SK-N-SH (cell line): ENCODE measurements at regions not wholly inside any gene's neighbourhood (a gene's known extent, or its start where the extent isn't known, plus 50 kb on each side); places are given as distances from the start of the nearest gene placed in this dataset.

Experiments
- CTCF ChIA-PET: fragments of 300-600, 350-600 bp; formaldehyde crosslinking; extraction: SDS; loops from one replicate; lab custom pipeline; 2021; lab: Yijun Ruan, JAX
- POLR2A ChIA-PET: fragments of 350-600 bp; sonication (Branson Sonifier 250); formaldehyde crosslinking; extraction: SDS; loops from one replicate; lab custom pipeline; 2020; ENCODE audit warnings: antibody characterized with exemption, inconsistent platforms; lab: Yijun Ruan, JAX
- DNase-seq: peaks from one replicate; pipeline ENCODE4 v3.0.0; 2012
- H2AFZ ChIP-seq: fragments of 200-600 bp; sonication (generic); 2 replicates; pipeline ENCODE4 v1.8.1; 2016; ENCODE audit warnings: antibody characterized with exemption, mild to moderate bottlenecking, low read depth
- H3F3A ChIP-seq: fragments of 200-600 bp; sonication (generic); replicated peaks from 2 replicates; pipeline ENCODE3; 2016; ENCODE audit warnings: antibody characterized with exemption, mild to moderate bottlenecking; ENCODE audit not compliant: insufficient read depth
- H3K27ac ChIP-seq, 2 experiments: fragments of 200-500 bp in 1 of 2; fragments of 200-600 bp in 1 of 2; sonication (Bioruptor generic) in 1 of 2; sonication (generic), shearing (Covaris generic) in 1 of 2; 2 replicates each; pipeline versions ENCODE4 v1.5.1 to v1.6.1; 2014 to 2016; ENCODE audit warnings: low read depth in 2 of 2, inconsistent platforms in 1 of 2, low read length in 1 of 2, mild to moderate bottlenecking in 1 of 2, mixed read lengths in 1 of 2
- H3K27me3 ChIP-seq: fragments of 200-600 bp; sonication (generic), shearing (Covaris generic); 2 replicates; pipeline ENCODE4 v1.6.1; 2016; ENCODE audit warnings: mixed run types; ENCODE audit not compliant: insufficient read depth
- H3K36me3 ChIP-seq, 2 experiments: fragments of 200-500 bp in 1 of 2; fragments of 200-600 bp in 1 of 2; sonication (Bioruptor generic) in 1 of 2; sonication (generic) in 1 of 2; replicated peaks in 1 of 2; 2 replicates each; pipeline versions ENCODE3 to v1.5.1; 2014 to 2016; ENCODE audit warnings: low read length in 1 of 2, mild to moderate bottlenecking in 1 of 2; ENCODE audit not compliant: insufficient read depth in 2 of 2, control insufficient read depth in 1 of 2
- H3K4me1 ChIP-seq, 2 experiments: fragments of 200-500 bp in 1 of 2; fragments of 200-600 bp in 1 of 2; sonication (Bioruptor generic) in 1 of 2; sonication (generic), shearing (Covaris generic) in 1 of 2; 2 replicates each; pipeline versions ENCODE4 v1.5.1 to v1.6.1; 2014 to 2016; ENCODE audit warnings: low read depth in 1 of 2, low read length in 1 of 2, mixed run types in 1 of 2; ENCODE audit not compliant: insufficient read depth in 2 of 2, control insufficient read depth in 1 of 2
- H3K4me2 ChIP-seq: fragments of 200-600 bp; sonication (generic), shearing (Covaris generic); 2 replicates; pipeline ENCODE4 v1.6.1; 2017; ENCODE audit warnings: mixed run types
- H3K4me3 ChIP-seq, 2 experiments: fragments of 200-500 bp in 1 of 2; fragments of 200-600 bp in 1 of 2; sonication (Bioruptor generic) in 1 of 2; sonication (generic), shearing (Covaris generic) in 1 of 2; 2 replicates each; pipeline versions ENCODE4 v1.5.1 to v1.8.1; 2014 to 2016; ENCODE audit warnings: low read depth in 2 of 2, inconsistent platforms in 1 of 2, low read length in 1 of 2, mild to moderate bottlenecking in 1 of 2, mixed read lengths in 1 of 2, moderate library complexity in 1 of 2
- H3K79me2 ChIP-seq: fragments of 200-600 bp; sonication (generic); 2 replicates; pipeline ENCODE4 v1.8.1; 2017; ENCODE audit warnings: mild to moderate bottlenecking; ENCODE audit not compliant: insufficient read depth
- H3K9ac ChIP-seq: fragments of 200-600 bp; sonication (generic); 2 replicates; pipeline ENCODE4 v1.6.1; 2017; ENCODE audit warnings: mixed run types
- H3K9me2 ChIP-seq: fragments of 200-600 bp; sonication (generic); 2 replicates; pipeline ENCODE4 v1.6.1; 2017; ENCODE audit warnings: mixed run types
- H3K9me3 ChIP-seq: fragments of 200-600 bp; sonication (generic); 2 replicates; pipeline ENCODE4 v1.6.1; 2017; ENCODE audit warnings: mixed run types, mild to moderate bottlenecking, moderate library complexity
- H4K20me1 ChIP-seq: fragments of 200-600 bp; sonication (generic); 2 replicates; pipeline ENCODE4 v1.6.1; 2017; ENCODE audit warnings: mild to moderate bottlenecking, mixed run types; ENCODE audit not compliant: insufficient read depth
- EP300 ChIP-seq, 2 experiments: IDR thresholded peaks; 2 replicates each; pipeline versions ENCODE4 v1.4.0 to v1.6.1; 2012; ENCODE audit warnings: borderline replicate concordance in 1 of 2, low read depth in 1 of 2, low read length in 1 of 2
- FOSL2 ChIP-seq: IDR thresholded peaks from 2 replicates; pipeline ENCODE4 v1.4.0; 2012; ENCODE audit warnings: low read depth, mild to moderate bottlenecking, moderate library complexity, borderline replicate concordance
- FOXJ3 ChIP-seq: sonication (generic); formaldehyde crosslinking; IDR thresholded peaks from 2 replicates; pipeline ENCODE4 v1.5.1; 2020; ENCODE audit warnings: mild to moderate bottlenecking, missing genetic modification reagents
- JUND ChIP-seq: IDR thresholded peaks from 2 replicates; pipeline ENCODE4 v1.4.0; 2012
- NFIC ChIP-seq: IDR thresholded peaks from 2 replicates; pipeline ENCODE4 v1.4.0; 2012; ENCODE audit warnings: borderline replicate concordance
- NRF1 ChIP-seq: IDR thresholded peaks from 2 replicates; pipeline ENCODE4 v1.6.1; 2012; ENCODE audit warnings: low read depth, mild to moderate bottlenecking, low read length
- PBX3 ChIP-seq: IDR thresholded peaks from 2 replicates; pipeline ENCODE4; 2012
- SMC3 ChIP-seq: IDR thresholded peaks from 2 replicates; pipeline ENCODE4 v1.6.1; 2012; ENCODE audit warnings: low read depth, low read length, improper control_type of control experiment
- TEAD4 ChIP-seq: IDR thresholded peaks from 2 replicates; pipeline ENCODE4 v1.4.0; 2012; ENCODE audit warnings: mild to moderate bottlenecking, borderline replicate concordance; ENCODE audit not compliant: insufficient read depth
- WGBS: methylation state at CpG from one replicate; pipeline ENCODE4 v1.1.6; 2017; ENCODE audit warnings: low lambda C conversion rate; 5-methylcytosine and 5-hydroxymethylcytosine counted together
- TF ChIP-seq, protein P1 (sequence below): fragments of 200-600 bp; sonication (generic); IDR thresholded peaks from 2 replicates; pipeline ENCODE4 v1.6.1; 2017; ENCODE audit warnings: antibody characterized with exemption, mild to moderate bottlenecking, moderate library complexity
- TF ChIP-seq, protein P2 (sequence below): IDR thresholded peaks from 2 replicates; pipeline ENCODE4 v1.6.1; 2012; ENCODE audit warnings: mild to moderate bottlenecking, low read depth, low read length, moderate library complexity

GRCh38 chr7:115299397-115300037, 377.6 kb downstream of the MDFIC start (continued):
- TF ChIP-seq FOSL2 = no peak
- TF ChIP-seq JUND = no peak
- TF ChIP-seq FOXJ3 (CRISPR knock-in tag) = no peak

- Histone ChIP-seq H3K4me2 (no peak overlapping the region), H3K4me3 (no peak overlapping the region), H4K20me1 (no peaks in the 10 kb centered on the region), H2AFZ (no peak overlapping the region), H3K27me3 (no peaks in the 10 kb centered on the region), H3F3A (no peaks in the 10 kb centered on the region), H3K36me3 (no peaks in the 10 kb centered on the region), H3K9me2 (no peaks in the 10 kb centered on the region), H3K9me3 (no peaks in the 10 kb centered on the region), H3K79me2 (no peaks in the 10 kb centered on the region), H3K27ac (no peak overlapping the region; a peak in 1 of 4 replicates), H3K4me1 (no peaks in the 10 kb centered on the region; a peak in 1 of 4 replicates), H3K9ac (no peak overlapping the region)
- CTCF ChIA-PET = interaction anchor here (0.5 to 1.4 kb wide), 2 partner anchors 13 to 1180 kb away, joined by 3 read pairs; no protein-coding TSS in a partner anchor
- no peak for DNase-seq
- POLR2A ChIA-PET = no interaction called here
- TF ChIP-seq NFIC (peak; percentile 48), TEAD4 (no peak), FOSL2 (peak; percentile 24; the same call in 1 of the 2 replicates)
Measured at GRCh38 chr7:115297656-115298055, 375.8 kb downstream of the MDFIC start.

- H3K4me1 ChIP-seq = no peaks in the 10 kb centered on the region
- H3K36me3 ChIP-seq = no peaks in the 10 kb centered on the region
- CTCF ChIA-PET = no interaction called here
Measured at GRCh38 chr7:115293628-115294240, 371.8 kb downstream of the MDFIC start.

More at GRCh38 chr7:115293628-115294240, 371.8 kb downstream of the MDFIC start:
- H4K20me1 ChIP-seq = no peaks in the 10 kb centered on the region
- no peaks in the 10 kb centered on the region for H3K9me2 ChIP-seq
- POLR2A ChIA-PET = no interaction called here
- no peaks in the 10 kb centered on the region for H3K27me3 ChIP-seq
- TF ChIP-seq, protein P1, sequence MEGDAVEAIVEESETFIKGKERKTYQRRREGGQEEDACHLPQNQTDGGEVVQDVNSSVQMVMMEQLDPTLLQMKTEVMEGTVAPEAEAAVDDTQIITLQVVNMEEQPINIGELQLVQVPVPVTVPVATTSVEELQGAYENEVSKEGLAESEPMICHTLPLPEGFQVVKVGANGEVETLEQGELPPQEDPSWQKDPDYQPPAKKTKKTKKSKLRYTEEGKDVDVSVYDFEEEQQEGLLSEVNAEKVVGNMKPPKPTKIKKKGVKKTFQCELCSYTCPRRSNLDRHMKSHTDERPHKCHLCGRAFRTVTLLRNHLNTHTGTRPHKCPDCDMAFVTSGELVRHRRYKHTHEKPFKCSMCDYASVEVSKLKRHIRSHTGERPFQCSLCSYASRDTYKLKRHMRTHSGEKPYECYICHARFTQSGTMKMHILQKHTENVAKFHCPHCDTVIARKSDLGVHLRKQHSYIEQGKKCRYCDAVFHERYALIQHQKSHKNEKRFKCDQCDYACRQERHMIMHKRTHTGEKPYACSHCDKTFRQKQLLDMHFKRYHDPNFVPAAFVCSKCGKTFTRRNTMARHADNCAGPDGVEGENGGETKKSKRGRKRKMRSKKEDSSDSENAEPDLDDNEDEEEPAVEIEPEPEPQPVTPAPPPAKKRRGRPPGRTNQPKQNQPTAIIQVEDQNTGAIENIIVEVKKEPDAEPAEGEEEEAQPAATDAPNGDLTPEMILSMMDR = no peak
- TF ChIP-seq, protein P2, sequence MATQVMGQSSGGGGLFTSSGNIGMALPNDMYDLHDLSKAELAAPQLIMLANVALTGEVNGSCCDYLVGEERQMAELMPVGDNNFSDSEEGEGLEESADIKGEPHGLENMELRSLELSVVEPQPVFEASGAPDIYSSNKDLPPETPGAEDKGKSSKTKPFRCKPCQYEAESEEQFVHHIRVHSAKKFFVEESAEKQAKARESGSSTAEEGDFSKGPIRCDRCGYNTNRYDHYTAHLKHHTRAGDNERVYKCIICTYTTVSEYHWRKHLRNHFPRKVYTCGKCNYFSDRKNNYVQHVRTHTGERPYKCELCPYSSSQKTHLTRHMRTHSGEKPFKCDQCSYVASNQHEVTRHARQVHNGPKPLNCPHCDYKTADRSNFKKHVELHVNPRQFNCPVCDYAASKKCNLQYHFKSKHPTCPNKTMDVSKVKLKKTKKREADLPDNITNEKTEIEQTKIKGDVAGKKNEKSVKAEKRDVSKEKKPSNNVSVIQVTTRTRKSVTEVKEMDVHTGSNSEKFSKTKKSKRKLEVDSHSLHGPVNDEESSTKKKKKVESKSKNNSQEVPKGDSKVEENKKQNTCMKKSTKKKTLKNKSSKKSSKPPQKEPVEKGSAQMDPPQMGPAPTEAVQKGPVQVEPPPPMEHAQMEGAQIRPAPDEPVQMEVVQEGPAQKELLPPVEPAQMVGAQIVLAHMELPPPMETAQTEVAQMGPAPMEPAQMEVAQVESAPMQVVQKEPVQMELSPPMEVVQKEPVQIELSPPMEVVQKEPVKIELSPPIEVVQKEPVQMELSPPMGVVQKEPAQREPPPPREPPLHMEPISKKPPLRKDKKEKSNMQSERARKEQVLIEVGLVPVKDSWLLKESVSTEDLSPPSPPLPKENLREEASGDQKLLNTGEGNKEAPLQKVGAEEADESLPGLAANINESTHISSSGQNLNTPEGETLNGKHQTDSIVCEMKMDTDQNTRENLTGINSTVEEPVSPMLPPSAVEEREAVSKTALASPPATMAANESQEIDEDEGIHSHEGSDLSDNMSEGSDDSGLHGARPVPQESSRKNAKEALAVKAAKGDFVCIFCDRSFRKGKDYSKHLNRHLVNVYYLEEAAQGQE = peak; percentile 62; the same call in 1 of the 2 replicates
- no peak for TF ChIP-seq EP300 (IDR thresholded peaks at IDR 0.05; ENCODE audit: borderline replicate concordance in 1 of 2, low read depth in 1 of 2, low read length in 1 of 2)
- TF ChIP-seq NRF1 = no peak
- no peak for TF ChIP-seq PBX3
- no peak for TF ChIP-seq TEAD4
- TF ChIP-seq SMC3 = no peak
- H3F3A ChIP-seq = no peaks in the 10 kb centered on the region
- H3K4me2 ChIP-seq = no peak overlapping the region
- WGBS = 16% methylated on average over 6 of the region's 6 CpGs
- no peaks in the 10 kb centered on the region for H3K79me2 ChIP-seq
- no peak overlapping the region for H3K4me3 ChIP-seq
- no peak overlapping the region for H3K27ac ChIP-seq
- H3K9me3 ChIP-seq = no peaks in the 10 kb centered on the region
- no peak for DNase-seq
- H2AFZ ChIP-seq = no peak overlapping the region
- no peak overlapping the region for H3K9ac ChIP-seq
